SK-N-SH (cell line): ENCODE measurements at regions not wholly inside any gene's neighbourhood (a gene's known extent, or its start where the extent isn't known, plus 50 kb on each side); places are given as distances from the start of the nearest gene placed in this dataset.

ENCODE experiments used
- EP300 ChIP-seq, 2 experiments: IDR thresholded peaks; 2 replicates each; pipeline versions ENCODE4 v1.4.0 to v1.6.1; 2012; ENCODE audit warnings: borderline replicate concordance in 1 of 2, low read depth in 1 of 2, low read length in 1 of 2
- EZH2phosphoT487 ChIP-seq: fragments of 200-600 bp; sonication (generic); IDR thresholded peaks from 2 replicates; pipeline ENCODE4 v1.6.1; 2017; ENCODE audit warnings: low read depth, mixed run types, mild to moderate bottlenecking, antibody characterized with exemption, moderate library complexity, borderline replicate concordance
- FOXJ3 ChIP-seq: sonication (generic); formaldehyde crosslinking; IDR thresholded peaks from 2 replicates; pipeline ENCODE4 v1.5.1; 2020; ENCODE audit warnings: mild to moderate bottlenecking, missing genetic modification reagents
- MXI1 ChIP-seq: IDR thresholded peaks from 2 replicates; pipeline ENCODE4 v1.6.1; 2012; ENCODE audit warnings: mild to moderate bottlenecking, low read depth, low read length, improper control_type of control experiment
- POLR2AphosphoS5 ChIP-seq: IDR thresholded peaks from 2 replicates; pipeline ENCODE4 v1.6.1; 2012; ENCODE audit warnings: low read depth, low read length
- RAD21 ChIP-seq: IDR thresholded peaks from 2 replicates; pipeline ENCODE4 v1.6.1; 2012; ENCODE audit warnings: mild to moderate bottlenecking, low read length
- RCOR1 ChIP-seq: fragments of 150-350 bp; IDR thresholded peaks from 2 replicates; pipeline ENCODE4 v1.6.1; 2017; ENCODE audit warnings: antibody characterized with exemption, low read length
- RFX5 ChIP-seq: IDR thresholded peaks from 2 replicates; pipeline ENCODE4 v1.6.1; 2012; ENCODE audit warnings: mild to moderate bottlenecking, improper control_type of control experiment, low read length
- SMC3 ChIP-seq: IDR thresholded peaks from 2 replicates; pipeline ENCODE4 v1.6.1; 2012; ENCODE audit warnings: low read depth, low read length, improper control_type of control experiment
- TAF1 ChIP-seq: IDR thresholded peaks from 2 replicates; pipeline ENCODE4 v1.6.1; 2012; ENCODE audit warnings: low read depth, mild to moderate bottlenecking, low read length, moderate library complexity, borderline replicate concordance
- TF ChIP-seq, protein P1 (sequence below): IDR thresholded peaks from 2 replicates; pipeline ENCODE4 v1.6.1; 2012; ENCODE audit warnings: mild to moderate bottlenecking, low read depth, low read length, moderate library complexity
- TF ChIP-seq, protein P2 (sequence below): fragments of 200-600 bp; sonication (generic); IDR thresholded peaks from 2 replicates; pipeline ENCODE4 v1.6.1; 2017; ENCODE audit warnings: antibody characterized with exemption, mild to moderate bottlenecking, moderate library complexity
- TF ChIP-seq, protein P3 (sequence below): fragments of 150-350 bp; IDR thresholded peaks from 2 replicates; pipeline ENCODE4 v1.6.1; 2017; ENCODE audit warnings: antibody characterized with exemption, low read length, low read depth, borderline replicate concordance

DNA sequence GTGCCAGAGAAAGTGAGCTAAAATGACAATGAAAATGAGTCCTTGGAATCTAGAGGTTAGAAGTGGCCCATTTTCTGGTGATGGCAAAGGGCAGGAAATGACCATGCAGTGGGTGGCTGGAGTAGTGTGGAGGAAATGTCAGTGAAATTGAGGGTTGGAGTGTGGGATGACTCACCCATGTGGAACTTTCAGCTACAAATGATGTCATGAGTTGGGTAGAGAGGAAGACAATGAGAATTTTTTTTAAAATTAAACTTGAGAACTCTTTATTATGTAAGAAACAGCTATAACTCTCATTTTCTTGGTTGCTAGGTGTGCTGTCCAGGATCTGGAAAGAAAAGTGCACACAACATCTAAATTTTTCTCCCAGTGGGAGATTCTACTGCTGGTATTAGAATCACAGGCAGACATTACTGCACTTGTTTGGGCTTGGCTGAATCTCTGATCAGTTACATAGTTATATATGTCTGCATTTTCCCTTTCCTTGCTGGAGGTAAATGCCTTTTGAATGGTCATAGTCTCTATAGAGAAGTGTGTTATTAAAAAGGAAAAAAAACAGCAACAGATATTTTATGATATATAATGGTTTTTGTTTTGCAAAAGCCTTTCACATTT is 56.8 kb upstream of the GNG12 start:
- no peak for TF ChIP-seq RCOR1
- TF ChIP-seq, protein P1, sequence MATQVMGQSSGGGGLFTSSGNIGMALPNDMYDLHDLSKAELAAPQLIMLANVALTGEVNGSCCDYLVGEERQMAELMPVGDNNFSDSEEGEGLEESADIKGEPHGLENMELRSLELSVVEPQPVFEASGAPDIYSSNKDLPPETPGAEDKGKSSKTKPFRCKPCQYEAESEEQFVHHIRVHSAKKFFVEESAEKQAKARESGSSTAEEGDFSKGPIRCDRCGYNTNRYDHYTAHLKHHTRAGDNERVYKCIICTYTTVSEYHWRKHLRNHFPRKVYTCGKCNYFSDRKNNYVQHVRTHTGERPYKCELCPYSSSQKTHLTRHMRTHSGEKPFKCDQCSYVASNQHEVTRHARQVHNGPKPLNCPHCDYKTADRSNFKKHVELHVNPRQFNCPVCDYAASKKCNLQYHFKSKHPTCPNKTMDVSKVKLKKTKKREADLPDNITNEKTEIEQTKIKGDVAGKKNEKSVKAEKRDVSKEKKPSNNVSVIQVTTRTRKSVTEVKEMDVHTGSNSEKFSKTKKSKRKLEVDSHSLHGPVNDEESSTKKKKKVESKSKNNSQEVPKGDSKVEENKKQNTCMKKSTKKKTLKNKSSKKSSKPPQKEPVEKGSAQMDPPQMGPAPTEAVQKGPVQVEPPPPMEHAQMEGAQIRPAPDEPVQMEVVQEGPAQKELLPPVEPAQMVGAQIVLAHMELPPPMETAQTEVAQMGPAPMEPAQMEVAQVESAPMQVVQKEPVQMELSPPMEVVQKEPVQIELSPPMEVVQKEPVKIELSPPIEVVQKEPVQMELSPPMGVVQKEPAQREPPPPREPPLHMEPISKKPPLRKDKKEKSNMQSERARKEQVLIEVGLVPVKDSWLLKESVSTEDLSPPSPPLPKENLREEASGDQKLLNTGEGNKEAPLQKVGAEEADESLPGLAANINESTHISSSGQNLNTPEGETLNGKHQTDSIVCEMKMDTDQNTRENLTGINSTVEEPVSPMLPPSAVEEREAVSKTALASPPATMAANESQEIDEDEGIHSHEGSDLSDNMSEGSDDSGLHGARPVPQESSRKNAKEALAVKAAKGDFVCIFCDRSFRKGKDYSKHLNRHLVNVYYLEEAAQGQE = no peak
- peak in 1 of 2 experiments; percentile 82; a peak in 1 of 4 replicates for TF ChIP-seq EP300 (IDR thresholded peaks at IDR 0.05; ENCODE audit: borderline replicate concordance in 1 of 2, low read depth in 1 of 2, low read length in 1 of 2)
- TF ChIP-seq, protein P2, sequence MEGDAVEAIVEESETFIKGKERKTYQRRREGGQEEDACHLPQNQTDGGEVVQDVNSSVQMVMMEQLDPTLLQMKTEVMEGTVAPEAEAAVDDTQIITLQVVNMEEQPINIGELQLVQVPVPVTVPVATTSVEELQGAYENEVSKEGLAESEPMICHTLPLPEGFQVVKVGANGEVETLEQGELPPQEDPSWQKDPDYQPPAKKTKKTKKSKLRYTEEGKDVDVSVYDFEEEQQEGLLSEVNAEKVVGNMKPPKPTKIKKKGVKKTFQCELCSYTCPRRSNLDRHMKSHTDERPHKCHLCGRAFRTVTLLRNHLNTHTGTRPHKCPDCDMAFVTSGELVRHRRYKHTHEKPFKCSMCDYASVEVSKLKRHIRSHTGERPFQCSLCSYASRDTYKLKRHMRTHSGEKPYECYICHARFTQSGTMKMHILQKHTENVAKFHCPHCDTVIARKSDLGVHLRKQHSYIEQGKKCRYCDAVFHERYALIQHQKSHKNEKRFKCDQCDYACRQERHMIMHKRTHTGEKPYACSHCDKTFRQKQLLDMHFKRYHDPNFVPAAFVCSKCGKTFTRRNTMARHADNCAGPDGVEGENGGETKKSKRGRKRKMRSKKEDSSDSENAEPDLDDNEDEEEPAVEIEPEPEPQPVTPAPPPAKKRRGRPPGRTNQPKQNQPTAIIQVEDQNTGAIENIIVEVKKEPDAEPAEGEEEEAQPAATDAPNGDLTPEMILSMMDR = no peak
- no peak for TF ChIP-seq RFX5
- TF ChIP-seq, protein P3, sequence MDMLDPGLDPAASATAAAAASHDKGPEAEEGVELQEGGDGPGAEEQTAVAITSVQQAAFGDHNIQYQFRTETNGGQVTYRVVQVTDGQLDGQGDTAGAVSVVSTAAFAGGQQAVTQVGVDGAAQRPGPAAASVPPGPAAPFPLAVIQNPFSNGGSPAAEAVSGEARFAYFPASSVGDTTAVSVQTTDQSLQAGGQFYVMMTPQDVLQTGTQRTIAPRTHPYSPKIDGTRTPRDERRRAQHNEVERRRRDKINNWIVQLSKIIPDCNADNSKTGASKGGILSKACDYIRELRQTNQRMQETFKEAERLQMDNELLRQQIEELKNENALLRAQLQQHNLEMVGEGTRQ = no peak
- no peak for TF ChIP-seq POLR2AphosphoS5
- TF ChIP-seq TAF1 = no peak
- TF ChIP-seq FOXJ3 (CRISPR knock-in tag) = no peak
- TF ChIP-seq MXI1 = no peak
- no peak for TF ChIP-seq RAD21
- no peak for TF ChIP-seq EZH2phosphoT487
- no peak for TF ChIP-seq SMC3
